ENCODE measurements at regions not wholly inside any gene's neighbourhood (a gene's known extent, or its start where the extent isn't known, plus 50 kb on each side); places are given as distances from the start of the nearest gene placed in this dataset.
"Not testable (repeated sequence)": the region's sequence is repeated elsewhere in the genome, so short reads cannot be mapped to it uniquely, and the experiment has no call there.

DNA sequence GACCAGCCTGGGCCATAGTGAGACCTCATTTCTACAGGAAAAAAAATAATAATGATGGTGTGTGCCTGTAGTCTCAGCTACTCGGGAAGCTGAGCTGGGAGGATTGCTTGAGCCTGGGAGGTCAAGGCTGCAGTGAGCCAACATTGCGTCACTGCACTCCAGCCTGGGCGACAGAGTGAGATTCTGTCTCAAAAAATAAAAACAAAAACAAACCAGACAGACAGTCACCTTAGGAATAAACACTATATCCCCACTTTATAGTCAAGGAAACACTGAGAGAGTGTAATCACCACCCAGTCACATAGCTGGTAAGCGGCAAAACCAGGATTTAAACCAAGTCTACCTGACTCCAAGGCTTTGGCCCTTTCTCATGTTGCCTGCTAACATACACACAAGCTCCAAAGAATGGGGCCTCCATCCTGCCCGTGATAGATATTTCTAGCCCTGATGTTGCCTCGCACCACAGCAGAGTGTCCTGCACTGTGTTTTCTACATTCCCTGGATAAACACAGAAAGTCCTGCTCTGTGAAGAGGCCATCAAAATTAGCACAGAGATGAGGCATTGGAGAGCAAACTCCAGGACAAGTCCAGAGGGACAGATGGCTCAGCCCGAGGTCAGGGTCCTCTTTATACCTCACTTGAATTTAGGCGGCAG lies 66.1 kb upstream of the SMURF2 start:
- no peak for DNase-seq (ENCODE audit: low spot score)

DNA sequence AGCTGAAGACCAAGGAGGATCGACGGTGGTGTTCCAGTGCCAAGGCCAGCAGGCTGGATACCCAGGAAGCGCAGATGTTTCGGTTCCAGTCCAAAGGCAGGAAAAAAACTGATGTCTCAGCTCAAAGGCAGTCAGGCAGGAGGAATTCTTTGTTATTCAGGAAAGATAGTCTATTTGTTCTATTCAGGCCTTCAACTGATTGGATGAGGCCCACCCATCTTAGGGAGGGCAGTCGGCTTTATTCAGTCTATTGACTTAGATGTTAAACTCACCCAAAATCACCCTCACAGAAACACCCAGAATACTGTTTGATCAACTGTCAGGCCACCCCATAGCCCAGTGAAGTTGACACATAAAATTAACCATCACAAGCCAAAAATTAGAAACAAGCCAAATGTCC lies 63.9 kb upstream of the SMURF2 start:
- DNase-seq (ENCODE audit: low spot score) = not testable (repeated sequence)

DNA sequence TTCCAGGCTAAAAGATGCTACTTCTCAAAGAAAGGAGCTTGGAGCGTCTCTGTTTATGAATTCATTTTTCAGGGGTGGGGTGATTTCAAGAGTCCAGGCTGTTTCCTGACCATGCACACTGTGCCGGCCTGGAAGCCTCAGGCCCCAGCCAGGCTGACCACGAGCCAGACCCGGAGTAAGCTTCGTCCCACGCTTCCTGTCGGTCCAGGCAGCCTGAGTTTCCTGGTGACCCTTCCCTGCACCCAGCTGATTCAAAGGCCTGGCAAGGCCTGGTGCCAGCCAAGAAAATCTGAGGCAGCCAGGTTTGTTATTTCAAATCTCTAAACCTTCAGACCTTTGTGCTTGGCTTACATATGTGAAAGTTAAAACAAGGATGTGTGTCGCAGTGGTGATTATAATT lies 62.1 kb upstream of the SMURF2 start:
- DNase-seq (ENCODE audit: low spot score) = not testable (repeated sequence)

DNA sequence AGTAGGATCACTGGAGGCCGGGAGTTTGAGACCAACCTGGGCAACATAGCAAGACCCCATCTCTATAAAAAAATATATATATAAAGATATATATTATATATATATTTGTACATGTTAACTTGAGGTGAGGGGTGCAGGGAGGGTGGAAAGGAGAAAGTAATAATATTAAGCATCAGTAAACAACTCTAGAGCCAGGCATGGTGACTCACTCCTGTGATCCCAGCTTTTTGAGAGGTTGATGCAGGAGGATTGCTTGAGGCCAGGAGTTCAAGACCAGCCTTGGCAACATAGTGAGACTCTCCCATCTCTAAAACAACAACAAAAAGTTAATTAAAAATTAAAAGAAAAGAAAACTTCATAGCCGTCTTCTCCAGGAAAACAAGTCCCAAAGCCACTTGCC lies 61.7 kb upstream of the SMURF2 start:
- DNase-seq (ENCODE audit: low spot score) = no peak

DNA sequence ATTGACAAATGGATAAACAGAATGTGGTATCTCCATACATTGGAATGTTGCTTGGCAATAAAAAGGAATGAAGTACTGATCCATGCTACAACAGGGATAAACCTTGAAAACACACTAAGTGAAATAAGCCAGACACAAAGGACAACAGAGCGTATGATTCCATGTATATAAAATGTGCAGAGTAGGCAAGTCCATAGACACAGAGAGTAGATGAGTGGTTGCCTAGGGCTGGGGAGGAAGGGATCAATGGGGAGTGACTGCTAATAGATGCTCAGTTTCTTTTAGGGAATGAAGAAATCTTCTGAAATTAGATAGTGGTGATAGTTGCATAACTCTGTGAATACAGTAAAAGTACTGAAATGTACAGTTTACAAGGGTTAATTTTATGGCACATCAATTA lies 59.4 kb upstream of the SMURF2 start:
- not testable (repeated sequence) for DNase-seq (ENCODE audit: low spot score)

DNA sequence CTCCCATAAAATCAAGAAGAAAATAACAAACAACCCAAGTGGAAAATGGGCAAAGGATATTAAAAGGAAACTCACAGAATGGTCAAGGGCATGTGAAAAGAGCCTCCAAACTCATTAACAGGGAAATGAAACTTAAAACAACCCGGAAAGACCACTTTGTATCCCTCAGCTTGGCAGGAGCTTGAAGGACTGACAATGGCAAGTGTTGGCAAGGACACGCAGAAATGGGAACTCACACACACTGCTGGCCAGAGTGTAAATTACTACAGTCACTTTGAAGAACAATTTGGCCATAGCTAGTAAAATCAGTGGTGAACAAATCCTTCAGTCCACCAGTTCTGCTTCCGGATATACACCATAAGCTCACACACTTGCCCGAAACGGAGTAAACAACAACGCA lies 58.1 kb upstream of the SMURF2 start:
- DNase-seq (ENCODE audit: low spot score) = peak; percentile 38

DNA sequence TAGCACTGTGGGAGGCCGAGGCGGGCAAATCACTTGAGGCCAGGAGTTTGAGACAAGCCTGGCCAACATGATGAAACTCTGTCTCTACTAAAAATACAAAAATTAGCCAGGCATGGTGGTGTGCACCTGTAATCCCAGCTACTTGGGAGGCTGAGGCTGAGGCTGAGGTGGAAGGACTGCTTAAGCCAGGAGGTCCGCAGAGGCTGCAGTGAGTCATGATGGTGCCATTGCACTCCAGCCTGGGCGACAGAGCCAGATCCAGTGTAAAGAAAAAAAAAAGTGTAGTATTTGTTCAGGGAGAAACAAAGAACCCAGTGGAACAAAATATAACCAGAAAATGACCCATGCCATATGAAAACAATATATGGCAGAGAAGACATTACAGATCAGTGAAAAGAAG lies 57.4 kb upstream of the SMURF2 start:
- DNase-seq (ENCODE audit: low spot score) = not testable (repeated sequence)

DNA sequence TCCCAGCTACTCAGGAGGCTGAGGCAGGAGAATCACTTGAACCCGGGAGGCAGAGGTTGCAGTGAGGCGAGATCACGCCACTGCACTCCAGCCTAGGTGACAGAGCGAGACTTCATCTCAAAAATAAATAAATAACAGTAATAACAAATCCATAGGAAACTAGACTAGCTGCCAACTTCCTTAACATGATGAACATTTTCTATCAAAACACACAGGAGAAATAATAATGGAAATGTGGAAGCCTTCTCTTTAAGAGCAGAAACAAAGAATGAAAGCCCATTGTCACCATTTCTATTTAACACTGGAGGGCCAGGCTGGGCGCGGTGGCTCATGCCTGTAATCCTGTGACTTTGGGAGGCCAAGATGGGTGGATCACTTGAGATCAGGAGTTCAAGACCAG lies 56.7 kb upstream of the SMURF2 start:
- DNase-seq (ENCODE audit: low spot score) = not testable (repeated sequence)

DNA sequence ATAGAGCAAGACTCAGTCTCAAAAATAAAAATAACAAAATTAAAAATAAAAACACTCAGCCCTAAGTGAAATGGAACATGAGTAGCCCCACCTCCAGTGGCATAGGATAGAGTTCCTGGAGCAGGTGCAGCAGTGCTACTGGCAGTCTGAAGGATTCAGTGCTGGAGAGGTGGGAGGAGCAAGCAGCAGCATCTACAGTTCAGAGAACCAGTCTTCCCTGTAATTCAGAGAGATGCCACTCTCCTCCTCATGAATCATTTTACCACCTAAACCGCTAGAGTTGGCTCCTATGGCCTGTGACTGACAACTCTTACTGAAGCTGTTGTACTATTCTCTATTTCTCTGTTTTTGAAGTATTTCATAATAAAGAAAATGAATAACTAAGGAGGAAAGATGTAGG lies 56.0 kb upstream of the SMURF2 start:
- no peak for DNase-seq (ENCODE audit: low spot score)

DNA sequence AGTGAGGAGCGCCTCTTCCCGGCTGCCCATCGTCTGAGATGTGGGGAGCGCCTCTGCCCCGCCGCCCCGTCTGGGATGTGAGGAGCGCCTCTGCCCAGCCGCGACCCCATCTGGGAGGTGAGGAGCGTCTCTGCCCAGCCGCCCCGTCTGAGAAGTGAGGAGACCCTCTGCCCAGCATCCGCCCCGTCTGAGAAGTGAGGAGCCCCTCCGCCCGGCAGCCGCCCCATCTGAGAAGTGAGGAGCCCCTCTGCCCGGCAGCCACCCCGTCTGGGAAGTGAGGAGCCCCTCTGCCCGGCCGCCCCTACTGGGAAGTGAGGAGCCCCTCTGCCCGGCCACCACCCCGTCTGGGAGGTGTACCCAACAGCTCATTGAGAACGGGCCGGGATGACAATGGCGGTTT lies 54.4 kb upstream of the SMURF2 start:
- DNase-seq (ENCODE audit: low spot score) = not testable (repeated sequence)

DNA sequence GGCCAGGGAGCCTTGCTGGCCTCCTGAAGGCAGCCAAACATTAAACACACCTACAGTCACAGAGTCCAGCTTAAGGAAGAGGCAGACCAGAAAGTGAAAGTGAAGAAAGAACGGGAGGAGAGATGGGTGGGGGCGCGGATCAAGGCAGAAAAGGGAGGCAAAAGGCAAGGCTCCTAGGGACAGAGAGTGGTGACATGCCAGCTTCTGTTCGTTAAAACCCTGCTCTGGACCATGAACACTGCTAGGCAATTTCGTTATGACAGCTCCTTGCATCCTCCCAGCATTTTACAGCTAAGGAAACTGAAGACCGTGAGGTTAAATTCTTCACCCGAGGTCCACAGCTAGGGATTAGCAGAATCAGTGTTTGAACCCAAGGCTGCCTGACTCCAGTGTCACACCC lies 51.7 kb upstream of the SMURF2 start:
- not testable (repeated sequence) for DNase-seq (ENCODE audit: low spot score)

DNA sequence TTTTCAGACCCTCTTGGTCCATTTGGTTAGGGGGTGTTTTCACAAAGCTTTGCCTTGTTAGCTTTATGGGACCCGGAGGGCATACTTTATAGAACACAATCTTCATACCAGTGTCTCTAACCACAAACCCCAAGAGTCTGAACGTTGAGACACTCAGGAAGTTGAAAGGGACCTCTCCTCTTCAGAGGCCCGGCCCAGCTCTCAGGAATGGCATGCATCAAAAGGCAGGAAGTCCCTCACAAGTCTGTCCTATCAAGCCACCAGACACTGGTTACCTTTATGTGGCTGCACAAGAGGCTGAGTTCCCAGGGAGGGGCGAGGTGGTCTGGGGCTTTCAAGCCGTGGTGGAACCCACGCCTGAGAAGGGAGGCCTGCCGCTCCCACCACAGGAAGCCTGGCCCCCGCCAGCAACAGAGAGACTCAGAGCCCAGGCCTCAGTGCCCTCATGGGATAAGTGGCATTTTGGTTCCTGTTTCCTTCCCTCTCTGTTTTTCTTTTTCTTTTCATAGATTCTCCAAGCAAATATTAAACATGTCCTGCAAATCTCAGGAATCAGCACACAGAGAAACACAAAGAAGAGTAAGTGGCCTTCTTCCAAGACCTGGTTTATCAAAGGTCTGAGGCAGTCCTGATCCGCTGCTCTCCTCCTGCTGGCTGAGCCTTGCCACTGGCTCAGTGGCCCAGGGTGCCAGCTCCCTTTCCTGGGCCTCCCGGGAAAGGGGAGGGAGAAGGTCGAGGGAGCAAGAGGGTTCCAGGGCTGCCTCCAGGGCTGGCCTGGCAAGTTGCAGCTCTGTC lies 50.6 kb upstream of the SMURF2 start:
- not testable (repeated sequence) for DNase-seq (ENCODE audit: low spot score)

All from putamen (tissue), 1 donor.